Kidney (tissue), 13 donors: ENCODE measurements at regions not wholly inside any gene's neighbourhood (a gene's known extent, or its start where the extent isn't known, plus 50 kb on each side); places are given as distances from the start of the nearest gene placed in this dataset.
A peak's percentile ranks its signal among the peaks of the same experiment; 100 is the strongest.

ENCODE experiments used
- DNase-seq, 5 donors: peaks; one replicate each; pipeline ENCODE4 v3.0.0-alpha.2; 2013 to 2020
- FAIRE-seq: peaks from 2 replicates; lab custom pipeline; 2012; peaks lifted over from hg19 to GRCh38; lab: Jason Lieb, UNC
- H3K27ac ChIP-seq, 2 donors: one replicate each; pipeline ENCODE4 v1.7.0; 2013; ENCODE audit warnings: low read depth in 2 of 2, low read length in 2 of 2, inconsistent platforms in 1 of 2
- H3K27me3 ChIP-seq: one replicate; pipeline ENCODE4 v1.7.1; 2013; ENCODE audit warnings: low read length, inconsistent platforms; ENCODE audit not compliant: control insufficient read depth, insufficient read depth
- H3K36me3 ChIP-seq, 3 donors: one replicate each; pipeline versions ENCODE4 v1.7.0 to v1.7.1; 2013; ENCODE audit warnings: low read length in 3 of 3, control low read depth in 1 of 3, inconsistent platforms in 1 of 3; ENCODE audit not compliant: insufficient read depth in 3 of 3, control insufficient read depth in 2 of 3
- H3K4me1 ChIP-seq, 3 donors: one replicate each; pipeline versions ENCODE4 v1.7.0 to v1.7.1; 2013; ENCODE audit warnings: low read length in 3 of 3, inconsistent platforms in 1 of 3, low read depth in 1 of 3; ENCODE audit not compliant: control insufficient read depth in 2 of 3, insufficient read depth in 2 of 3
- H3K4me3 ChIP-seq, 3 donors: one replicate each; pipeline versions ENCODE4 v1.7.0 to v1.8.1; 2013; ENCODE audit warnings: low read length in 3 of 3, control low read depth in 1 of 3, inconsistent platforms in 1 of 3
- H3K9ac ChIP-seq, 3 donors: one replicate each; pipeline versions ENCODE4 v1.7.0 to v1.7.1; 2013; ENCODE audit warnings: low read length in 3 of 3, control low read depth in 1 of 3, inconsistent platforms in 1 of 3
- H3K9me3 ChIP-seq, 3 donors: one replicate each; pipeline versions ENCODE4 v1.7.0 to v1.7.1; 2013; ENCODE audit warnings: low read length in 3 of 3, control low read depth in 1 of 3, inconsistent platforms in 1 of 3; ENCODE audit not compliant: control insufficient read depth in 2 of 3, insufficient read depth in 1 of 3
- intact Hi-C: fragments of 100-400 bp; cut with DNase I; formaldehyde crosslinking; loops from one replicate; pipeline ENCODE4 v1.11.1; 2022
- TF ChIP-seq, protein P1 (sequence below): IDR thresholded peaks from 3 replicates; pipeline ENCODE4 v1.5.1; 2012; ENCODE audit warnings: mild to moderate bottlenecking, moderate library complexity, borderline replicate concordance; ENCODE audit not compliant: insufficient read depth; ENCODE audit errors: extremely low read depth
- donor health status: control.
- donor health status: control.
- donor health status: control.
- donor health status: control.
- donor health status: control.
- donor health status: DM: yes; HTN: yes; CAD: no.
- donor health status: Normal renal cell carcinoma (clear cell type).

DNA sequence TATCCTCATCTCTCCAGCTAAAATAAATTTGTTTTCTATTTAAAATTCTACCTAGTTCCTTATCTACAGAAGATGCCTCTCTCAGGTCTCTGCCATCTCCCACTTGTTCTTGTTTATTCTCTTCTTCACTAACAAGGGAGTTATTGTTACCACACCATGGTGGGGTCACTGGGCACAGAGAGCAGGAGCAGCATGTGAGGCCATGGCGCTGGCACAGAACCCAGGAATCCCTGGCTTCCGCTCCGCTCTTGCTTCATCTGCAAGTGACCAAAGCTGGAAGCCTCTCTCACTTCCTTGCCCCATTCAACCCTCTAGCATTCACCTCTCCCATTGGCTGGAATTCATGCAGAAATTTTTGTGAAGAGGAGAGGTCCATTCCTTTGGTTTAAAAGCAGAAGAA is 190.7 kb upstream of the NCAM1 start:
- Histone ChIP-seq H3K4me3 (no peak overlapping the region), H3K27ac (no peak overlapping the region), H3K36me3 (no peaks in the 10 kb centered on the region), H3K27me3 (no peaks in the 10 kb centered on the region), H3K9me3 (no peaks in the 10 kb centered on the region), H3K4me1 (no peaks in the 10 kb centered on the region), H3K9ac (no peak overlapping the region)
- intact Hi-C loops = no loop called here
- TF ChIP-seq, protein P1, sequence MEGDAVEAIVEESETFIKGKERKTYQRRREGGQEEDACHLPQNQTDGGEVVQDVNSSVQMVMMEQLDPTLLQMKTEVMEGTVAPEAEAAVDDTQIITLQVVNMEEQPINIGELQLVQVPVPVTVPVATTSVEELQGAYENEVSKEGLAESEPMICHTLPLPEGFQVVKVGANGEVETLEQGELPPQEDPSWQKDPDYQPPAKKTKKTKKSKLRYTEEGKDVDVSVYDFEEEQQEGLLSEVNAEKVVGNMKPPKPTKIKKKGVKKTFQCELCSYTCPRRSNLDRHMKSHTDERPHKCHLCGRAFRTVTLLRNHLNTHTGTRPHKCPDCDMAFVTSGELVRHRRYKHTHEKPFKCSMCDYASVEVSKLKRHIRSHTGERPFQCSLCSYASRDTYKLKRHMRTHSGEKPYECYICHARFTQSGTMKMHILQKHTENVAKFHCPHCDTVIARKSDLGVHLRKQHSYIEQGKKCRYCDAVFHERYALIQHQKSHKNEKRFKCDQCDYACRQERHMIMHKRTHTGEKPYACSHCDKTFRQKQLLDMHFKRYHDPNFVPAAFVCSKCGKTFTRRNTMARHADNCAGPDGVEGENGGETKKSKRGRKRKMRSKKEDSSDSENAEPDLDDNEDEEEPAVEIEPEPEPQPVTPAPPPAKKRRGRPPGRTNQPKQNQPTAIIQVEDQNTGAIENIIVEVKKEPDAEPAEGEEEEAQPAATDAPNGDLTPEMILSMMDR = no peak
- no peak for FAIRE-seq
- no peak for DNase-seq

DNA sequence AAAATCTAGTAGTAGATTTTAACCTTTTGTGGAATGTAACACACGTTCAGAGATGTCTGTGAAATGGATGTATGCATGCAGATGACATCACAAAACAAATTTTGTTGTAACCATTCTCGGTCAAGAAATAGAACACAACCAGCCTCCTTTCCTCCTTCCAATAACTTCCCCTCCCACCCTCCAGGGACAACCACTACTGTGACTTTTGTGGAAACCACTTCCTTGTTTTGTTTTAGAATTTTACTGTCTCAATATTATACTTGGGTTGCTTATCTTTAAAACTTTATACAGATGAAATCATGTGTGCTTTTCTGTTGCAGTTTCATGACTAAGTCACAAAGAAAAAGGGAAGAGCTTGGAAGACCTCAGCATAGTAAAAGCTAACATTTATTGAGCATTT is 189.4 kb upstream of the NCAM1 start:
- FAIRE-seq = no peak
- TF ChIP-seq, protein P1 = no peak

DNA sequence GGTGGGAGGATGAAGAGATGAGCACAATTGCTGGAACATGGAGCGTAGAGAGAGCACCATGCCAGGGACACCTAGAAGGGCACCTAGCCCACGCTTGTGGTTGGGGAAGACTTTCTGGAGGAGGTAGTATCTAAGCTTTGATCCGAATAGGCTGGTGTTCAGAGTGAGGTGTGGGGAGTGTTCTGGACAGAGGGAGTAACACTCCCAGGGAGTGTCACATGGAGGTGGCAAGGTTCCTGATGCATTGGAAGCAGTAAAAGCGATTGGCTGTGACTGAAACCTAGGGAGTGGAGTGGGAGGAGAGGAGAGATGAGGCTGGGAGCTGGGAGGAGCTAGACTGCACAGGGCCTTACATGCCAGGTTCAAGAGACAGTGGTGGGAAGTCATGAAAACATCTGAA is 188.0 kb upstream of the NCAM1 start:
- no peak overlapping the region for H3K9ac ChIP-seq
- H3K9me3 ChIP-seq = no peaks in the 10 kb centered on the region
- H3K27ac ChIP-seq = no peak overlapping the region
- H3K27me3 ChIP-seq = no peaks in the 10 kb centered on the region
- no peak for FAIRE-seq
- TF ChIP-seq, protein P1 = no peak
- H3K36me3 ChIP-seq = no peaks in the 10 kb centered on the region
- intact Hi-C loops = no loop called here
- no peak overlapping the region for H3K4me3 ChIP-seq
- peak in 4 of 5 donors; percentile 73 to 85 (median 82) for DNase-seq
- no peaks in the 10 kb centered on the region for H3K4me1 ChIP-seq

More for the DNA sequence above, 189.4 kb upstream of the NCAM1 start:
- Histone ChIP-seq H3K9ac (no peak overlapping the region), H3K9me3 (no peaks in the 10 kb centered on the region), H3K4me3 (no peak overlapping the region), H3K4me1 (no peaks in the 10 kb centered on the region), H3K36me3 (no peaks in the 10 kb centered on the region), H3K27me3 (no peaks in the 10 kb centered on the region), H3K27ac (no peak overlapping the region)
- intact Hi-C loops = no loop called here
- no peak for DNase-seq

DNA sequence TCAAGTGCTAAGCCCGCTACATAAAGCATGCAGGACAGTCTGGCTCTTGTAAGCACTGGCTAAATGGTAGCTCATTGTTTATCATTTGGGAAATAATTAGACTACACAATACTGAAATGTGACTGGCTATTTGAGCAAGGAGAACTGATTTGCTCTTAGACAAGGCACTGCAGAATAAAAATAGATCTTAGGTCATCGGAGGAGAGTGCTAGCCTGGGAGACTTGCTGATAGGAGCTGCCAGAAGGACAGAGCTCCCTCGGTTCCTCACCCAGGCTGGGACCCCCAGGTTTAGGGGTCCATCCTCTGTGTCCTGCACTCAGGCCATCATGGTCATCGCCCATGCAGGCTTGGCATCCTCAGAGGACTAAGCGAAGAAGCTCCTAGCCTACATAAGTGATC is 184.4 kb upstream of the NCAM1 start:
- intact Hi-C loops = no loop called here
- H3K27ac ChIP-seq = no peak overlapping the region
- no peaks in the 10 kb centered on the region for H3K27me3 ChIP-seq
- no peak for DNase-seq
- no peaks in the 10 kb centered on the region for H3K9me3 ChIP-seq
- TF ChIP-seq, protein P1 = no peak
- no peaks in the 10 kb centered on the region for H3K4me1 ChIP-seq
- H3K4me3 ChIP-seq = no peak overlapping the region
- H3K9ac ChIP-seq = no peak overlapping the region
- no peaks in the 10 kb centered on the region for H3K36me3 ChIP-seq
- no peak for FAIRE-seq
